GM21619 (cell line): ENCODE measurements at regions not wholly inside any gene's neighbourhood (a gene's known extent, or its start where the extent isn't known, plus 50 kb on each side); places are given as distances from the start of the nearest gene placed in this dataset.
"Not testable (repeated sequence)": the region's sequence is repeated elsewhere in the genome, so short reads cannot be mapped to it uniquely, and the experiment has no call there.

ENCODE experiments used
- ATAC-seq: cut with Tn5 transposase; IDR thresholded peaks from one replicate; pipeline ENCODE4 v1.9.1; 2021; ENCODE audit not compliant: unreplicated experiment

DNA sequence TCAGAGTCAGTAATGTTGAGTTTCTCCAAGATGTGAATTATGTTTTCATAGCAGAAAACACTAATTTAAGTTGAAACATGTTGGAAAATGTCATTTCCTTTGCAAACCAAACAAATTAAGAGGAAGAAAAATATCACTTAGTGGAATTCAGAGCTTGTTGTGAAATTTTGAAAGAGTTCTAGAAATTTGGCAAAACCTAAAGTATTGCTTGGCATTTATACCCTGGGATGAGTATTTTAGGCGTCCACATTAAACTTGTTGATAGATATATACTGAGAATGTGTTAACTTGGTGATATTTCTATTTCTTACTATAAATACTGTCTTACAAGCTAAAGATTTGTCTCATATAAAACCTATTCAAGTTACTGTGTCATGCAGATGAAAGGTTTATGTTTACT is 335.2 kb downstream of the NSUN3 start:
- no peak for ATAC-seq

DNA sequence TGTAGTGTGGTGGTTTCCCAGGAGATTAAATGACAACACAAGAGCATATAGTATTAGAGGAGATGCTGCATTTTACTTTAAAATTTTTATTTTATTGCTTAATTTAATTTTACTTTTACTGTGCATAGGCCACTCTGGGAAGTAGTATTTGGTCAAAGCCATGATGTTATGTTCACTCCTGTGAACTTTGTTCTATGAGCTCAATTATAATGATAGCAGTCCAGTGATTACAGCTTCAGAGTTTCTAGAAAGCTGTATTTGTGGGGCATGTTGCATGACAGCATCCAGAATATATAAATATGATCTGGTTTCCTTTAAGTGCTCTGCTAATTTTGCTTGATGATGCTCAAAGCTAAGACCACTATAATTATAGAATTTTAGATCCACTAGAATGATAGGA is 338.6 kb downstream of the NSUN3 start:
- ATAC-seq, result no peak

DNA sequence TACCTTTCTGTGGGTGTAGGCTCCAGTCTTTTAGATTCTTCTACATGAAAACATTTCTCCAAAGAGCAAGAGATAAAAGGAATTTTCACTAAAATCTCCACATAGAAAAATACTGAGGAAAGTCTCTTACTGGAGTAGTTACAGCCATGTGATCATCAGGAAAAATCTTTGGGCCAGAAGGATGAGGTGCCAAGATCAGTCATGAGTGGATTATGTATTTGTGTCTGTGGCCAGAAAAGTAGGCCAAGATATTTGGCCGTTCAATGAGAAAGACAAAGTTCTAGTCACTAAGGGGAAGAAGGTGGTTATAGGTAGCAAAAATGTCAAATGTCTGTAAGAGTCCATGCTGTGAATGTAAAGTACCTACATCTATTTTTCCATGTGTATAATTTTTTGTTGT is 339.3 kb downstream of the NSUN3 start:
- ATAC-seq, result no peak

DNA sequence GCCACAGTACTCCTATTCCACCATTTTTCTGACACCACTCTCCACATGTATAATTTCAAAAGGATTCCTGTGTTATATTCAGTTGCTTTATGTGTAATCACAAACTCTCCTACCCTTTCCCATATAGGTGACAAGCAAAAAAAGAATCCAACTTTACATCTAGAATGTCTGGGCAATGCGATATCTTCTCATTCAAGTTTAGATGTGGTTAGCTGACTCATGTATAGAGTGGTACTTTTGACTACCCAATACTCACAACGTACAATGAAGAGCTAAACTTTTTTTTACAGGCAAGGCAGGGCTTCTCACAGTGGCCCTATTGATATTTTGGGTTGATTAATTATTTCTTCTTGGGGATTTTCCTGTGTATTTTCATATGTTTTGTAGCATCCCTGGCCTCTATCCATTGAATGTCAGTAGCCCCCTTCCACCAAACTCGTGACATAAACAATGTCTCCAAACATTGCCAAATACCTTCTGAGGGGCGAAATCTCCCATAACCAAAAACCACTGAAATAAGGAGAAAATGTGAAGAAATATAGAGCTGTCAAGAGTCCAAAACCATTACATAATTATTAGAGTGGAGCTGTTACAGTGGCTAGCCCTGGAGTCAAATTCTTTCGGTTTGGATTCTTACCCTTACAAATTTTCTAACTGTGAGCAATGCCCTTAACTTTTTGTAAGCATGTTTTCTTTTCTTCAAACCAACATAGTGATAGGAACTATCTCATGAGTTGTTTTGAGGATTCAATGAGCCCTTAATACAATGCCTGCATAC is 342.6 kb downstream of the NSUN3 start:
- ATAC-seq, result no peak

DNA sequence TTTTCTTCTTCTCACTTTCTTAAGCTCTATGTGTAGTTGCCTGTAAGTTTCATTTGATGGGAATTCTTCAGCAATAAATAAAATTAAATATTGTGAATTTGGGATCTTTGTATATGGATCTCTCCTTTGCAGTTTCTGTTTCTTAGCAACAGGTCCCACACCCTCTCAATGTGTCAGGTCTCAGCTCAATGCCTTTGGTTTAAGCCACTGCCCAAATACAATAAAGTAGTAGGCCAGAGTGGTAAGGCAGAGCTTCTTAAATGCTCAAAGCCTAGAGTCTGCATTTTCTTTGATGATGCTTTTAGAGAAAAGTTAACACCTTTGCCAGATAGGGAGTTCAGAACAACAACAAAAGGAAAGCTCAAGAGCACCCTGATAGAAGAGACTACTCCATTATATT is 343.7 kb downstream of the NSUN3 start:
- no peak for ATAC-seq

DNA sequence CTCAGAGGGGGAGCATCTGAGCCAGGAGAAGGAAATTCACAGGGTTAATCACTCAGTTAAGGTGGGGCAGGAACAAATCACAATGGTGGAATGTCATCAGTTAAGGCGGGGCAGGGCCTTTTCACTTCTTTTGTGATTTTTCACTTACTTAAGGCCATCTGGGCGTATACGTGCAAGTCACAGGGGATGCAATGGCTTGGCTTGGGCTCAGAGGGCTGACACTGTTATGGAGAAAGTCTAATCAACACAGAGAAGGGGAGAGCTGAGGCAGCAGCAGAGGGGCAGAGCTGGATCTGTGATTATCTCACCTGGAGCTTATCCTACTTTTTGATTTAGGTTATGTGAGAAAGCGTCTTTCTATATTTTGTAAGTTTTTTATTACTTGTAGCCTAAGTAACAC is 350.1 kb downstream of the NSUN3 start:
- not testable (repeated sequence) for ATAC-seq

DNA sequence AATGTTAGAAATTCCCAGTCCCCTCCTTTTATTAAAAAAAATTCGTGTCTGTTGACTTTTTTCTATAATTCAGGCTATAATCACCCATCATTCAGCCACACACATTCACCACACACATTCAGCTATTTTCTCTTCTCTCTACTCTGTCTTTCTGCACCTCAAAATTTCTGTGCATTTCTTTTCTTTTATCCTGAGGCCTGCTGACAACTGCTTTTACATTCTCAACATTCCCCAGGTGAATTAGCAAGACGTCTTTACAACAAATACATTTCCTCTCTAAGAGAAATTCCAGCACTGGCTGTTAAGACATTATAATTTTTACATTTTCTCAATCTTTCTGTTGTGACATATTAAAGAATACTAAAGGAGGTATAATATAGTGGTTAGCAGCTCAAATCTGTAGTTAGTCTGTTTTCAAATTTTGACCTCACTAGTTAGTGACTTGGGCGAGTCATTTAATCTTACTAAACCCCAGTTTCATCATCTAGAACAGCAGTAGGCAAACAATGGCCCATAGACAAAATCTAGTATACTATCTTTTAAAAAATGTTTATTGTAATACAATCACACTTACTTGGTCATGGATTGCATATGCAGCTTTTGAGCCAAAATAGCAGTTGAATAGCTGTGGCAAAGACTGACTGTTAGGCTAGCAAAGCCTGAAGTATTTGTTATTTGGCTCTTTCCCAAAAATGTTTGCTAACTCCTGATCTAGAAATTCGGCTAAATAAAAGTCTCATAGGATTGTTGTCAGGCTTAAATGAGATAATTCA is 350.7 kb downstream of the NSUN3 start:
- ATAC-seq, result no peak

DNA sequence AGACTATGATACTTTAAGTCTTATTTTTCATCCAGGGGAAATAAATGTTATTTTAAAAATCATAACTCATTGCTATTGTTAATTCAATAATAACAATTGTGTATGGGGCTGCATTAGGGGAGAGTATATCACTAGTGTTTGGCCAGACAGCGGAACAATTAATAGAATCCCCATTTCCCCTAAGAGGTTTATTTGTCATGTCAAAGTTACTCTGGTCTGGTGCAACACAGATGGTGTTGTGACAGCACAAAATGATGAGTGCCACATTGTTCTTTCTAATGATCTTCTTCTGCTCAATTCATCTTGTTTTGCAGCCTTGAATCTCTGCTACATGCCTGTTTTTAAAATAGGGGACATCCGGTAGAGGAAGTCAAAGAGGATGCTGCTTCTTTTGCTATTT is 351.6 kb downstream of the NSUN3 start:
- ATAC-seq, result no peak

DNA sequence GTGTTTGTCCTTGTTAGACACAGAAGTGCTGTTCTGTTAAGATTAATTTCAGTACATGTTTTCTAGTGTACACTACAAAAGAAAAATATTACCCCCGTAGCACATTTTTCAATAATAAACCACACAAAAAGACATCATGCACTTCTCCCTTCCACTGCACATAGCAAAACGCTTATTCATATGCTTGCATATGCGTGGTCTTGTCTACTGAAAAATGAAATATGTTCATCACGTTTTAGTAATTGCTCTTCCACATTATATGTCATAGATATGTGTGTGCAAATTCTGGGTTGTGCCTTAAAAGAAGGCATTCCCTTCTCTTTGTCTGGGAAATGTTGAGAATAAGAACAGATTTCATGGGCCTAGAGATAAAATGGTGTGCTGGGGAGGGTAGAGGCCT is 353.9 kb downstream of the NSUN3 start:
- no peak for ATAC-seq

DNA sequence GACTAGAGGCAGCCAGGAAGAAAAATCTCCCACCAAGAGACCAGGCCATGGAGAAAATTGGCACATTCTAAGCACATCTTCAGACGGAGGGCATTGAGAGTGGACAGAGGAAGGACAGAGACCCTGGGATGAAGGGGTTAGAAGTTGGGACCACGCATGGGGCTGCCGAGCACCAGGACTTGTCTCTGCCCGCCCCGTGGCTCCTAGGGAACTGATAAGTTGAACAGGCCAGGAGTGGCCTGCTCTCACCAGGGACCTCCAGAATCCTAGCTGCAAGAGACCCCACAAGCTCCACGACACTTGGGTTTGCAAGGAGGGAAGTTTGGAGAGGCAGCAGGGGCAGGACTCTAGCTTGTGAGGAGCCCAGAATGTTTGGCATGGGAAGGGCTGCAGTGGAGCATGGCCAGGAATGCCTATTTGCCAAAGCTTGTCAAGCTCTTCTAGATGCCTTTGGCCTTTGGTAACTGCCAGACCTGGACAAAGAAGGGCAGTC is 355.1 kb downstream of the NSUN3 start:
- no peak for ATAC-seq

DNA sequence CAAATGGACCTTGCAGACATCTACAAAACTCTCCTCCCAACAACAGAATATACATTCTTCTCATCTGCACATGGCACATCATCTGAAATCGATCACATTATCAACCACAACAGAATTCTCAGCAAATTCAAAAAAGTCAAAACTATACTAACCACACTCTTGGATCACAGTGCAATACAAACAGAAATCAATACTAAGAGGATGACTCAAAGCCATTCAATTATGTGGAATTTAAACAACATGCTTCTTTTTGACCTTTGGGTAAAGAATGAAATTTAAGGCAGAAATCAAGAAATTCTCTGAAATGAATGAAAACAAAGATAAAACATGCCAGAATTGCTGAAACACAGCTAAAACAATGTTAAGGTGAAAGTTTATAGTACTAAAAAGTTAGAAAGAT is 358.1 kb downstream of the NSUN3 start:
- ATAC-seq, result no peak

DNA sequence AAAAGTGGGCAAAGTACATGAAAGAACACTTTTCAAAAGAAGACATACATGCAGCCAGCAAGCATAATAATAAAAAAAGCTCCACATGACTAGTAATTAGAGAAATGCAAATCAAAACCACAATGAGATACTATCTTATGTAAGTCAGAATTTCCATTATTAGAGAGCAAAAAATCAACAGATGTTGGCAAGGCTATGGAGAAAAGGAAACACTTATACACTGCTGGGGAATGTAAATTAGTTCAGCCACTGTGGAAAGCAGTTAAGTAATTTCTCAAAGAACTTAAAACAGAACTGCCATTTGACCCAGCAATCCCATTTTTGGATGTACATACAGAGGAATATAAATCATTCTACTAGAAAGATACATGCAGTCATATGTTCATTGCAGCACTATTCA is 360.7 kb downstream of the NSUN3 start:
- no peak for ATAC-seq

DNA sequence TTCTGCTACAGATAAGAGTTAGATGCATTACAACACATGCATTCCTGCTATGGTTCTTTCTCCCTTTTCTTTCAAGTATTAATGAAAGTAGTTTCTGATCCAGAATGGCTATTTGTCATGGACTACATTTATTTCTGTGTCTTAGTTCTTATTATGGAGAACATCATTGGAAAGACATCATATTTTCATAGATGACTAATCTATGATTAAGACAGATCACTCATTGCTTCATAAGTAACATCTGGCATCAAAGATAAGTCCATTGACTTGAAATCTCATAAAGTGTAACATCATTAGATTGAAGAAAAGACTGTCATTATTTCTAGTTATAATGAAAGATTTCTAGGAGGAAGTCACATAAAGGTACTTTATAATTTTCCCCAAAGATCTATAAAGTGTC is 366.7 kb downstream of the NSUN3 start:
- no peak for ATAC-seq

DNA sequence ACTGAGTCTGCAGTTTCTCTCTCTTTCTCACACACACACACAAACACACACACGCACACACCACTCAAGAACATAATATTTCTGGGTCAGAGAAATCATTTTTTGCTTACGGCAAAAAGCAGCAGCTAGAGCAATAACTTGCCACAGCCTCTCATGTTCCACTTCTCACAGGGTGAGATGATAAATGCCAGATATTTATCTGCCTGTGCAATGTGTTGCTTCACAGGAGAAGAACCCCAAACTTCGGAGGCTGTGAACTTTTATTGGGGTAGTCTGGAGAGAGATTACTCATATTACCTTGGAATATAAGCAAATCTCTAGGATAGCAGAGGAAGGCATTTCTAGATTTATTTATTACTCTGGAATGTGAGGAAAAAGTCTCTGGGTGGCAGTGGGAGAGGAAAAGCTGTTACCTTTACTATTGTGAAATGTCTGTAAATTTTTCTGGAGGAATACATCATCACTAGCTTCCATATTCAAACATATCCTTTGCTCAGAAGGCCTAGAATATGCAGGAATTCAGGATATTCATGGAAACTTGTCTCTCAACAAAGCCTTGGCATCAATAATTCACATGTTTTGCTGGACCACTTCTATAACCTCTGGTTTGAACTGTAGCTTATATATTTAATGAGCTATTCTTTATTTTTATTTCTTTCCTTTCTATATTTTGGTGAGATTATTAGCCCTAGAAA is 369.2 kb downstream of the NSUN3 start:
- ATAC-seq, result no peak

DNA sequence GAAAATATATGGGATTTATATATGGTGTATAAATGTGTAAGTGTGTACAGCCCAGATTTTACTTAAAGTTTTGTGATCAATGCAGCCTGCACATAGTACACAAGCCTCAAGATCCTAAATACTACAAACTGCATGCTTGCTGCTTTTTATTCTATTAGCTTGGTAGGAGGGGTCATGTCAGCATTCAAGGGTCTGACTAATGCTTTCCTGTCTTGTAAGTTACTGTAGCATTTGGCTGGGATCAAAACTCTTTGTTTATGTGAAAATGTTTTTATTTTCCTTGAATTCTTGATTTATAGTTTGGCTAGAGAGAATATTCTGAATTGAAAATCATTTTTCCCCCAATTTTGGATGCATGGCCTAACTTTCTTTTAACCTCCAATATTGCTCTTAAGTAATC is 370.9 kb downstream of the NSUN3 start:
- no peak for ATAC-seq

DNA sequence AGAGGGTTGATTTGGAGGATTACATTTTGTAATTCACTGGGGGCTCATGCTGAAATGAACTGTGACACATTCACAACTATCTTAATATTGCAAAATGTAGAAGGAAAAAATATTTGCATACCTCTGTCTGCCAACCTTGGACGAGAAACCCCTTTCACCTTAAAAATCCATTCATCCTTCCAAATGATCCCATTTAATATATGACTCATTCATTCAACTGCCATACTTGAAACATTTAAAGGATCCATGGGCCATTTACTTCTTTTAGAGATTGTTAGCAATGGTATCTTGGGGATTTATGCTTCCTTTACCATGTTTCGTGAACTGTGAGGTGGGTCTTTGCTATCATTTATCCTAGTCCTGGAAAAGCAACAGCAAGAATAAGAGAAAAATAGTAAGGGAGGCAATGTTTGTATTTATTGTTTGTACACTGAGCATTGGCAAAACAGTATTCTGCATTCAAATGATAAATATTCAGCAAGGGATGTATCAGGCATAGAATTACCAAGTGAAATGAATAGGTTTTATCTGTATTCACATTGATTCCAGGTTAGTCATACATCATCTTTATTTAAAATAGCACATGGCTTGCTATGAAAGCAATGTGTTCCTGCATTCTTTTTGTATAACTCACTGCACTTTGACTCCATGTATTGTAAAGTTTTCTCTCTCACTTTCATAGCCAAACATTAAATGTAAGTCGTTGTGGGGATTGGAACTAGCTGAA is 378.1 kb downstream of the NSUN3 start:
- no peak for ATAC-seq

DNA sequence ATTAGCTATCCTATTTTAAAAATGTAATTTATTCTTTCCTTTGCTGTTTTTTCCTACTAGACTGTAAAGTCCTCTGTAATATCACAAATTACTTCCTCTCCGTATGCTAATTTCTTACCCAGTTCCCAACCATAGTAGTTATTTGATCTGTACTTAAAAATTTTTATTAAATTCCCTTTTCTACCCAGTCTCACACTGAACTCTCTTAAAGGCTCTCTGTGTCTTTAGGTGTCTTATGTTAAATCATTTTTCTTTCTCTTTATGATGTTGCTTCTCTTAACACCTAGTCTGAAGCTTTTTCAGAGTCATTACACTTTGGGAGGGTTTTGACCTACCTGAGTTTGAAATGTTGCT is 378.6 kb downstream of the NSUN3 start:
- no peak for ATAC-seq

DNA sequence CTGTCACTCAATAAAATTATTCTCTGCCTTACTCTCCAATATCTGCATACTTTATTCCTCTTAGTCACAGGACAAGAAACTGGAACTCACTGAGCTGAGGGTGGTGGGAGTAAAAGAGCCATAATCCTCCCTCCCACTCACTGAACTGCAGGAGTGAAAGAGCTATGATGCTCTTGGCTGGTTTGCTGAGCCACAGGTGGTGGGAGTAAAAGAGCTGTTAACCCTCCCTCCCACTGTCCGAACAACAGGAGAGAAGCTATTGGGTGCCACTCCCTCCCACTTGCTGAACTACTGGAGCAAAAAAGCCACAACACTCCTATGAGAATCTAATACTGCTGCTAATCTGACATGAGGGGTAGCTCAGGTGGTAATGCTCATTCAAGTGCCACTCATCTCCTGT is 391.0 kb downstream of the NSUN3 start:
- no peak for ATAC-seq

DNA sequence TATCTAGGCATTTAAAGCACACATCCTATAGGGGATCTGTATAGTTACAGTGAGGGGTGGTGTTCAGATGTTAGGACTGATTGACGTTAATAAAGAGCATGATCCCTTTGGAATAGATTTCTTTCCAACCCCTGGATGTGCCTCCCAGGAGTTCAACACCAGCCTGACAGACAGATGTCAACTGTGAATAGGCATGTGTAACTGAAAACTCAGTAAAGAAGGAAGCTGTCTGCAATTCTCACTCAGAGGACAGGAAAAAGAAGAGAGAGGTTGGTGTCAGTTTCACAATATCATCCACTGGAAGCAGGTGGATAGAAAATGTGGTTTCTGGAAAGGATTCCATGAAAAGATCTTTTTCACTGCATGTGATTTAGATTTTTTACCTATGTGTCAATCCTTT is 396.3 kb downstream of the NSUN3 start:
- no peak for ATAC-seq

DNA sequence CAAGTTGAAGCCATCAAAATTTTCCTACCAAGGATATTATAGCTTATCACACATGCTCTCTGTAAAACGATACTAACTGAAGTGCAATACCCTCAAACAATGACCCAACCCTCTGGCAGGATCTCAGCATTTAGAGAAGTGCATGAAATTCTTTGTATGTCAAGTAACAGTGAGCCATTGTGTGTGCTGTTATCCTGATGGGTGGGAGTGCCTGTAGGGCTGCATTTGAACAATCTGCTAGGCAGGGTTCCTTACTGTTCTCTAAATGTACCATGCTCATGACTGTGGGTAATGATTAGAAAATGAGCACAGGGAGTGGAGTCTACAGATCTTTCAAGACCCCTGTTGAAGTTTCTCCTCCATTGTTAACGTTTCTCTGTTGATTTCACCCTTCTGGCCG is 398.1 kb downstream of the NSUN3 start:
- no peak for ATAC-seq

DNA sequence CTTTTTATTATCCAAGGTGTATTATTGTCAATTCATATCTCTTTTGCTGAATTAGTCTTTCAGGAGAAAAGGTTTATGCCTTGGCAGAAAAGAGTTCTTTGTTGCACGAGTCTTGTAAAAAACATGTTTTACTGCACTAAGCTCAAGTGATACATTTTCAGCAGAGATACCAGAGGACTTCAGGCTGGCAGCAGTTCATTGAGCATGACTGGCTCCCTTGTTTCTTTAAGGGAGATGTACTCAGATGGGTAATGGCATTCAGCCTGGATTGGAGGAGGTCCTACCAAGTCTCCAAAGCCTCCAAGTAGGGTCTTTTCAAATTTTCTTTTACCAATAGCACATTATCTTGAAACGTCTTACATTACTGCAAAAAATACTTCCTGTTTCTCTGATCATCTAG is 400.1 kb downstream of the NSUN3 start:
- no peak for ATAC-seq
